ENCODE measurements at regions not wholly inside any gene's neighbourhood (a gene's known extent, or its start where the extent isn't known, plus 50 kb on each side); places are given as distances from the start of the nearest gene placed in this dataset.

DNA sequence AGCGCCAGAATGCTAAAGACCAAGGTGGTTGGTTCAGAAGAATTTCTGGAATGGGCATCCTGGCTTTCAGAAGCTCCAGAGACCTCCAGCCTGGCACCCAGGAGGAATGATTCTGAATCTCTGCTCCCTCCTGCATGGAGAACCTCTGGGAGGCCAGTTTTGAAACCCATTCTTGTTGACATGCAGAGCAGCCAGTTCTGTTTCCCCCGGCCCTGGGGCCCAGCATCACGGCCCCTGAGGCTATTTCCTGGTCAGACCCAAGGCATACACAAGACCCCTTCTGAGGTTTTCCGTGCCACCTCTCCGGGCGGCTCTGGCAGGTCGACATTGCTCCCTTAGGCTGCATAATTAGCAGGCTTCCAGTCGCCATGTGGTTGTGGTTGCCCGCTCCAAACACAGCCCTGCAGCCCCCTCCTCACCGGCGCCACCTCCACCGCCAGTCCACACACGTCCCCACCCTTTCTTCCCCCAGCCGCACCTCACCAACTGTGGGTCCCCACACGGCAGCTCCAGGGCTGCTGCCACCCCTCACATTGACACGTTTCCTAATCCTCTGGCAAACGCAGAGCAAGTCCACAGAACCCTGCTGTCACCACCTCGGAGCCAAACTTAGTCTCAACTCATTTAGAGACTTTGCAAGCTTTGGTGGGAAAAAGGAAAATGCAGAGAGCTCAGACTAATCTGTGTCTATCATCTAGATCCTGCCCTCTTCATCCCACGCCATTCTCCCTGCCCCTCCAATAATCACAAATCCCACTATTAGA, 367.1 kb downstream of the SOX9 start:
- DNase-seq (ENCODE audit: extremely low read depth, insufficient read length) = no peak
- Histone ChIP-seq H3K4me3 (replicated peaks; ENCODE audit: low read depth, low read length) (no peak overlapping the region), H3K27me3 (replicated peaks; ENCODE audit: control insufficient read depth, insufficient read depth, low read length) (no peaks in the 10 kb centered on the region), H3K36me3 (ENCODE audit: control insufficient read depth, insufficient read depth, low read length) (no peaks in the 10 kb centered on the region)
- TF ChIP-seq, protein P1, sequence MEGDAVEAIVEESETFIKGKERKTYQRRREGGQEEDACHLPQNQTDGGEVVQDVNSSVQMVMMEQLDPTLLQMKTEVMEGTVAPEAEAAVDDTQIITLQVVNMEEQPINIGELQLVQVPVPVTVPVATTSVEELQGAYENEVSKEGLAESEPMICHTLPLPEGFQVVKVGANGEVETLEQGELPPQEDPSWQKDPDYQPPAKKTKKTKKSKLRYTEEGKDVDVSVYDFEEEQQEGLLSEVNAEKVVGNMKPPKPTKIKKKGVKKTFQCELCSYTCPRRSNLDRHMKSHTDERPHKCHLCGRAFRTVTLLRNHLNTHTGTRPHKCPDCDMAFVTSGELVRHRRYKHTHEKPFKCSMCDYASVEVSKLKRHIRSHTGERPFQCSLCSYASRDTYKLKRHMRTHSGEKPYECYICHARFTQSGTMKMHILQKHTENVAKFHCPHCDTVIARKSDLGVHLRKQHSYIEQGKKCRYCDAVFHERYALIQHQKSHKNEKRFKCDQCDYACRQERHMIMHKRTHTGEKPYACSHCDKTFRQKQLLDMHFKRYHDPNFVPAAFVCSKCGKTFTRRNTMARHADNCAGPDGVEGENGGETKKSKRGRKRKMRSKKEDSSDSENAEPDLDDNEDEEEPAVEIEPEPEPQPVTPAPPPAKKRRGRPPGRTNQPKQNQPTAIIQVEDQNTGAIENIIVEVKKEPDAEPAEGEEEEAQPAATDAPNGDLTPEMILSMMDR (IDR thresholded peaks at IDR 0.05; ENCODE audit: insufficient read depth, low read length, poor library complexity, severe bottlenecking) = no peak

DNA sequence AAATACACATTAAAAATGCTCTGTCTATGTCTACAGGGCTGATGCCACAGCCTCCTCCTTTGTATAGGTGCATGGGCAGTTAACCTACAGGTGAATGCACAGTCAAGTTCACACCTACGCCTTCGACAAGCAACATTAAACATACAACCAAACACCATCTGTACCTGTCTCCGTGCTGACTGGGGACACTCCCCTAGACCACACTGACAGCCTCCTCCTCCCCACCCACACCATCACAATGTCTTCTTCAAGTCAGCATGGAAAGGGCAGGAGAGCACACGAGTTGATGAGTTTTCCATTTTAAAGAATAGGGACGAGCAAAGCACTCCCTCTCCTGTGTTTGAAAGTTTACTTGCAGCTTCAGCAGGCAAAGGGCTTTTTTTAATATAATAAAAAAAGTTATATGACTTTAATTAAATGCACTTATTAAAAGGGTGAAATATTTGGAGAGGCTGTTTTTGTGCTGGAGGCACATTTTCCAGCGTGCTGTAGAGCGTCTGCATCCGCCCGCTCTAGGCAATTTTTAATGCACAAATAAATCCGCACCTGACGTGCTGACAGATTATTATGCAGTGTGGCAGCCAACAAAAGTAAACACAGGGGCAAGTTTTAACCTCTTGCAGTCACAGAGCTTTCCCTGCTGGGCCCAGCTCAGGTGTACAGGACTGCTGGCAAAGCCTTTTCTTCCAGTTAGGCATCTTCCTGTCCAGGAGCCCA, 367.9 kb downstream of the SOX9 start:
- no peak overlapping the region for H3K4me3 ChIP-seq (replicated peaks; ENCODE audit: low read depth, low read length)
- no peaks in the 10 kb centered on the region for H3K27me3 ChIP-seq (replicated peaks; ENCODE audit: control insufficient read depth, insufficient read depth, low read length)
- DNase-seq (ENCODE audit: extremely low read depth, insufficient read length) = no peak
- H3K36me3 ChIP-seq (ENCODE audit: control insufficient read depth, insufficient read depth, low read length) = no peaks in the 10 kb centered on the region
- TF ChIP-seq, protein P1 (IDR thresholded peaks at IDR 0.05; ENCODE audit: insufficient read depth, low read length, poor library complexity, severe bottlenecking) = no peak

DNA sequence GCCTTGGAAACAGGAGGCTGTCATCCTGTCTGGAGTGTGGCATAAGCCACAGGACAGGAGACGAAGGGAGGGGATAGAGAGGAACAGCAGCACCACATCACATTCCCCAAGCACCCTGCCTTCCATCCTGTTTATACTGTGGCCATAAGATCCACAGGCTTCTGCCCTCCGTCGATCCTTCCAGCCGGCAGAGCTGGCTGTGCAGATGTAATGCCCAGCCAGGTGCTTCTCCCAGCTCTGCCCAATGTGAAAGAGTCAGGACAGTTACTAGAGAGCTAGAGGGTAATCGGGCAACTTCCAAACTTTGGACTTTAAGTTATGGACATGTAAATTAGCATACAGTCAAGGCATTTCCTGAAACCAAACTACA, 368.4 kb downstream of the SOX9 start:
- DNase-seq (ENCODE audit: extremely low read depth, insufficient read length) = no peak
- Histone ChIP-seq H3K36me3 (ENCODE audit: control insufficient read depth, insufficient read depth, low read length) (no peaks in the 10 kb centered on the region), H3K4me3 (replicated peaks; ENCODE audit: low read depth, low read length) (no peak overlapping the region), H3K27me3 (replicated peaks; ENCODE audit: control insufficient read depth, insufficient read depth, low read length) (no peaks in the 10 kb centered on the region)
- TF ChIP-seq, protein P1 (IDR thresholded peaks at IDR 0.05; ENCODE audit: insufficient read depth, low read length, poor library complexity, severe bottlenecking) = no peak

DNA sequence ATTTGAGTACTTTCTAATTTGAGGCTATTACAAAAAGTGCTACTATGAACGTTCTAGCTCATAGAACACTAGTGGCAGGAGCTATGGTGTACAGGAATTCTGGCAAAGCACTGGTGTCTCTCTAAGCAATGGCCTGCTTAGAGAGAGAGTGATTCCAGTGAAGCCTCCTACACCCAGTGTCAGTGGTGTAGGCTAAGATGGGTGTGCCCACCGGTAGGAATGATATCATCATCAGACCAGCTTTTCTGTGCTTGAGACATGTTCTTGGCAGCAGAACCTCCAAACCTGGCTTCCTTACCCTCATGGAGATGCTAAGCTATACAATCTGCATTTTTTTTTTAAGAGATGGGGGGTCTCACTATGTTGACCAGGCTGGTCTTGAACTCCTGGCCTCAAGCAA, 370.3 kb downstream of the SOX9 start:
- TF ChIP-seq, protein P1 (IDR thresholded peaks at IDR 0.05; ENCODE audit: insufficient read depth, low read length, poor library complexity, severe bottlenecking) = no peak
- no peak overlapping the region for H3K4me3 ChIP-seq (replicated peaks; ENCODE audit: low read depth, low read length)
- no peaks in the 10 kb centered on the region for H3K36me3 ChIP-seq (ENCODE audit: control insufficient read depth, insufficient read depth, low read length)
- no peaks in the 10 kb centered on the region for H3K27me3 ChIP-seq (replicated peaks; ENCODE audit: control insufficient read depth, insufficient read depth, low read length)
- no peak for DNase-seq (ENCODE audit: extremely low read depth, insufficient read length)

DNA sequence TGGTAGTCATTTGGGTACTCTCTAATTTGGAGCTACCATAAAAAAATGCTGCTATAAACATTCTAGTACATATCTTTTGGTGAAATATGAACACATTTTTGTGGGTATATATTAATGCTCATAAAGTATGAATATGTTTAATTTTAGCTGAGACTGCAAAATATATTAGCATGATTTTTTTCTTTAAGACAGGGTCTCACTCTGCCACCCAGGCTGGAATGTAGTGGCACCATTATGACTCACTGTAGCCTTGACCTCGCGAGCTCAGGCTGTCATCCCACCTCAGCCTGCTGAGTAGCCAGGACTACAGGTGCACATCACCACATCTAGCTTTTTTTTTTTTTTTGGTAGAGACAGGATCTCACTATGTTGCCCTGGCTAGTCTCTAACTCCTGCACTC, 371.7 kb downstream of the SOX9 start:
- no peak overlapping the region for H3K4me3 ChIP-seq (replicated peaks; ENCODE audit: low read depth, low read length)
- DNase-seq (ENCODE audit: extremely low read depth, insufficient read length) = no peak
- TF ChIP-seq, protein P1 (IDR thresholded peaks at IDR 0.05; ENCODE audit: insufficient read depth, low read length, poor library complexity, severe bottlenecking) = no peak
- no peaks in the 10 kb centered on the region for H3K27me3 ChIP-seq (replicated peaks; ENCODE audit: control insufficient read depth, insufficient read depth, low read length)
- no peaks in the 10 kb centered on the region for H3K36me3 ChIP-seq (ENCODE audit: control insufficient read depth, insufficient read depth, low read length)

Data from GM06990 (cell line).